Peyer's patch (tissue), 4 donors: ENCODE measurements at regions not wholly inside any gene's neighbourhood (a gene's known extent, or its start where the extent isn't known, plus 50 kb on each side); places are given as distances from the start of the nearest gene placed in this dataset.

Source experiments
- CTCF ChIP-seq, 6 experiments: fragments of 450-650 bp in 4 of 6; fragments of 200-600 bp in 2 of 6; sonication (generic) in 1 of 6; IDR thresholded peaks; one replicate each; pipeline ENCODE4 v1.5.1; 2017 to 2019; ENCODE audit warnings: antibody characterized with exemption in 6 of 6, mild to moderate bottlenecking in 3 of 6, moderate library complexity in 1 of 6
- POLR2A ChIP-seq, 2 donors: fragments of 450-650 bp; IDR thresholded peaks; one replicate each; pipeline ENCODE4 v1.5.1; 2017; ENCODE audit warnings: antibody characterized with exemption in 2 of 2, mild to moderate bottlenecking in 2 of 2, moderate library complexity in 2 of 2

GRCh38 chr16:31706925-31707324 lies 166.7 kb upstream of the ZNF267 start:
- TF ChIP-seq CTCF (IDR thresholded peaks at IDR 0.05) (no peak), POLR2A (IDR thresholded peaks at IDR 0.05) (no peak)
